HL-60 (cell line): ENCODE measurements at regions not wholly inside any gene's neighbourhood (a gene's known extent, or its start where the extent isn't known, plus 50 kb on each side); places are given as distances from the start of the nearest gene placed in this dataset.

ENCODE experiments used
- CTCF ChIP-seq: IDR thresholded peaks from one replicate; pipeline ENCODE4 v1.5.1; 2011; ENCODE audit warnings: low read length, control low read depth, inconsistent platforms; ENCODE audit not compliant: insufficient read depth
- GABPA ChIP-seq: IDR thresholded peaks from 2 replicates; pipeline ENCODE4 v1.6.1; 2012; ENCODE audit warnings: low read depth
- REST ChIP-seq: IDR thresholded peaks from 2 replicates; pipeline ENCODE4 v1.6.1; 2012; ENCODE audit warnings: low read depth; ENCODE audit not compliant: insufficient replicate concordance
- SPI1 ChIP-seq: IDR thresholded peaks from 2 replicates; pipeline ENCODE4 v1.6.1; 2012; ENCODE audit warnings: low read depth, mild to moderate bottlenecking, borderline replicate concordance

GRCh38 chr5:10859393-10860195 is 98.6 kb upstream of the DAP start:
- no peak for TF ChIP-seq CTCF
- no peak for TF ChIP-seq REST
- no peak for TF ChIP-seq GABPA
- TF ChIP-seq SPI1, result no peak
